CD4-positive, CD25-positive, alpha-beta regulatory T cell (primary cell): ENCODE measurements at regions not wholly inside any gene's neighbourhood (a gene's known extent, or its start where the extent isn't known, plus 50 kb on each side); places are given as distances from the start of the nearest gene placed in this dataset.

Experiments
- ATAC-seq, 2 donors: fragments of 150-1000 bp; cut with Tn5 transposase; one replicate each; pipeline ENCODE4 v1.10.0; 2021; ENCODE audit warnings: low read depth in 2 of 2, moderate number of reproducible peaks in 2 of 2, moderate library complexity in 1 of 2
- DNase-seq, 3 donors: peaks; one replicate each; pipeline versions ENCODE4 v3.0.0 to v3.0.0-alpha.2; 2012 to 2022; ENCODE audit warnings: mixed read lengths in 1 of 3
- H3K27ac ChIP-seq: one replicate; pipeline ENCODE4 v1.7.0; 2013; ENCODE audit warnings: mild to moderate bottlenecking, low read length; ENCODE audit not compliant: insufficient read depth, poor library complexity, severe bottlenecking
- H3K27me3 ChIP-seq: one replicate; pipeline ENCODE4 v1.7.0; 2013; ENCODE audit warnings: low read length; ENCODE audit not compliant: control insufficient read depth, insufficient read depth
- H3K36me3 ChIP-seq: one replicate; pipeline ENCODE4 v1.7.0; 2013; ENCODE audit warnings: mild to moderate bottlenecking, low read length, moderate library complexity; ENCODE audit not compliant: control insufficient read depth, insufficient read depth
- H3K4me1 ChIP-seq: 2 replicates; pipeline ENCODE4 v1.7.0; 2013; ENCODE audit warnings: mild to moderate bottlenecking, low read length; ENCODE audit not compliant: insufficient read depth, control insufficient read depth, poor library complexity, severe bottlenecking
- H3K4me3 ChIP-seq: one replicate; pipeline ENCODE4 v1.7.0; 2013; ENCODE audit warnings: low read depth, mild to moderate bottlenecking, low read length, moderate library complexity
- H3K9me3 ChIP-seq, 2 experiments: 1 replicate in 1 of 2; 2 replicates in 1 of 2; pipeline ENCODE4 v1.7.0; 2013; ENCODE audit warnings: low read length in 2 of 2, mild to moderate bottlenecking in 1 of 2, moderate library complexity in 1 of 2; ENCODE audit not compliant: control insufficient read depth in 2 of 2
- H3K27ac Mint-ChIP-seq, 3 donors: one replicate each; pipeline ENCODE4 v1.8.0; 2020 to 2022; ENCODE audit warnings: mild to moderate bottlenecking in 3 of 3, mixed read lengths in 3 of 3, moderate library complexity in 2 of 3
- H3K27me3 Mint-ChIP-seq: one replicate; pipeline ENCODE4 v1.8.0; 2022; ENCODE audit warnings: mild to moderate bottlenecking, mixed read lengths
- H3K36me3 Mint-ChIP-seq: one replicate; pipeline ENCODE4 v1.8.0; 2020; ENCODE audit warnings: mixed read lengths
- H3K4me1 Mint-ChIP-seq, 4 donors: one replicate each; pipeline ENCODE4 v1.8.0; 2020 to 2022; ENCODE audit warnings: mixed read lengths in 4 of 4, mild to moderate bottlenecking in 1 of 4
- H3K4me3 Mint-ChIP-seq, 4 donors: one replicate each; pipeline ENCODE4 v1.8.0; 2020 to 2022; ENCODE audit warnings: mild to moderate bottlenecking in 4 of 4, mixed read lengths in 4 of 4, moderate library complexity in 3 of 4
- H3K9me3 Mint-ChIP-seq, 7 donors: one replicate each; pipeline ENCODE4 v1.8.0; 2020 to 2022; ENCODE audit warnings: mixed read lengths in 7 of 7, mild to moderate bottlenecking in 3 of 7, moderate library complexity in 2 of 7

GRCh38 chr9:8223861-8224260 lies 424.3 kb upstream of the DMAC1 start:
- Mint-ChIP-seq H3K4me3 (no peak overlapping the region), H3K27ac (no peak overlapping the region), H3K27me3 (peaks cover 5% of the 10 kb centered on the region), H3K36me3 (no peaks in the 10 kb centered on the region), H3K9me3 (peaks cover 0 to 1% (median 0%) of the 10 kb centered on the region in 7 donors), H3K4me1 (no peaks in the 10 kb centered on the region)
- ATAC-seq (no peak), DNase-seq (no peak)
- no peaks in the 10 kb centered on the region for H3K9me3 ChIP-seq
- H3K4me3 ChIP-seq: no peak overlapping the region
- H3K4me1 ChIP-seq: no peaks in the 10 kb centered on the region
- H3K36me3 ChIP-seq: no peaks in the 10 kb centered on the region
- H3K27me3 ChIP-seq: no peaks in the 10 kb centered on the region
- H3K27ac ChIP-seq: no peak overlapping the region

GRCh38 chr9:8221462-8221861 lies 421.9 kb upstream of the DMAC1 start:
- no peaks in the 10 kb centered on the region for H3K4me1 ChIP-seq
- DNase-seq (no peak), ATAC-seq (no peak)
- Mint-ChIP-seq H3K4me1 (no peaks in the 10 kb centered on the region), H3K9me3 (peaks cover 0 to 9% (median 1%) of the 10 kb centered on the region in 7 donors), H3K27me3 (peaks cover 5% of the 10 kb centered on the region), H3K36me3 (no peaks in the 10 kb centered on the region), H3K4me3 (no peak overlapping the region), H3K27ac (no peak overlapping the region)
- H3K27ac ChIP-seq: no peak overlapping the region
- H3K27me3 ChIP-seq: no peaks in the 10 kb centered on the region
- no peaks in the 10 kb centered on the region for H3K36me3 ChIP-seq
- H3K9me3 ChIP-seq: no peaks in the 10 kb centered on the region
- no peak overlapping the region for H3K4me3 ChIP-seq

GRCh38 chr9:8208465-8208864 lies 408.9 kb upstream of the DMAC1 start:
- H3K27me3 Mint-ChIP-seq: no peaks in the 10 kb centered on the region
- no peak overlapping the region for H3K27ac ChIP-seq
- no peaks in the 10 kb centered on the region for H3K36me3 Mint-ChIP-seq
- H3K4me1 ChIP-seq: no peaks in the 10 kb centered on the region
- DNase-seq (no peak), ATAC-seq (no peak)
- no peaks in the 10 kb centered on the region for H3K36me3 ChIP-seq
- H3K4me1 Mint-ChIP-seq: peaks cover 0 to 9% (median 4%) of the 10 kb centered on the region in 4 donors
- H3K4me3 ChIP-seq: no peak overlapping the region
- no peaks in the 10 kb centered on the region for H3K9me3 ChIP-seq
- peaks cover 0 to 6% (median 2%) of the 10 kb centered on the region in 7 donors for H3K9me3 Mint-ChIP-seq
- no peaks in the 10 kb centered on the region for H3K27me3 ChIP-seq
- H3K4me3 Mint-ChIP-seq: no peak overlapping the region
- H3K27ac Mint-ChIP-seq: no peak overlapping the region

GRCh38 chr9:8207596-8207995 lies 408.0 kb upstream of the DMAC1 start:
- H3K4me1 ChIP-seq: no peaks in the 10 kb centered on the region
- H3K27ac ChIP-seq: no peak overlapping the region
- DNase-seq (no peak), ATAC-seq (no peak)
- Mint-ChIP-seq H3K4me1 (peaks cover 0 to 9% (median 4%) of the 10 kb centered on the region in 4 donors), H3K4me3 (no peak overlapping the region), H3K36me3 (no peaks in the 10 kb centered on the region), H3K27me3 (no peaks in the 10 kb centered on the region), H3K9me3 (peaks cover 0 to 6% (median 3%) of the 10 kb centered on the region in 7 donors), H3K27ac (peak overlapping the region in 1 of 3 donors; percentile 48)
- no peaks in the 10 kb centered on the region for H3K9me3 ChIP-seq
- no peak overlapping the region for H3K4me3 ChIP-seq
- no peaks in the 10 kb centered on the region for H3K27me3 ChIP-seq
- no peaks in the 10 kb centered on the region for H3K36me3 ChIP-seq

- Mint-ChIP-seq H3K27me3 (peaks cover 4% of the 10 kb centered on the region), H3K27ac (no peak overlapping the region), H3K4me1 (peaks cover 0 to 9% (median 4%) of the 10 kb centered on the region in 4 donors), H3K36me3 (no peaks in the 10 kb centered on the region), H3K9me3 (peaks cover 0 to 6% (median 4%) of the 10 kb centered on the region in 7 donors), H3K4me3 (no peak overlapping the region)
- Histone ChIP-seq H3K9me3 (no peaks in the 10 kb centered on the region), H3K27ac (no peak overlapping the region), H3K36me3 (no peaks in the 10 kb centered on the region), H3K4me1 (no peaks in the 10 kb centered on the region), H3K27me3 (no peaks in the 10 kb centered on the region), H3K4me3 (no peak overlapping the region)
- DNase-seq (peak in 1 of 3 donors; percentile 24), ATAC-seq (no peak)
Measured at GRCh38 chr9:8206720-8207119, 407.1 kb upstream of the DMAC1 start.

GRCh38 chr9:8205576-8205975 lies 406.0 kb upstream of the DMAC1 start:
- no peak for DNase-seq
- peaks cover 0 to 6% (median 4%) of the 10 kb centered on the region in 7 donors for H3K9me3 Mint-ChIP-seq

GRCh38 chr9:8189881-8190280 lies 390.3 kb upstream of the DMAC1 start:
- no peak for ATAC-seq

More at GRCh38 chr9:8205576-8205975, 406.0 kb upstream of the DMAC1 start:
- H3K27me3 ChIP-seq: no peaks in the 10 kb centered on the region
- no peak overlapping the region for H3K4me3 Mint-ChIP-seq
- no peaks in the 10 kb centered on the region for H3K36me3 Mint-ChIP-seq
- no peaks in the 10 kb centered on the region for H3K36me3 ChIP-seq
- no peak overlapping the region for H3K4me3 ChIP-seq
- no peaks in the 10 kb centered on the region for H3K4me1 ChIP-seq
- no peak for ATAC-seq
- H3K27ac Mint-ChIP-seq: no peak overlapping the region
- no peak overlapping the region for H3K27ac ChIP-seq
- H3K9me3 ChIP-seq: no peaks in the 10 kb centered on the region
- H3K27me3 Mint-ChIP-seq: peaks cover 4% of the 10 kb centered on the region
- peaks cover 0 to 9% (median 4%) of the 10 kb centered on the region in 4 donors for H3K4me1 Mint-ChIP-seq

GRCh38 chr9:8188723-8189407 lies 389.3 kb upstream of the DMAC1 start:
- Histone ChIP-seq H3K4me3 (no peak overlapping the region), H3K36me3 (no peaks in the 10 kb centered on the region), H3K4me1 (no peaks in the 10 kb centered on the region), H3K27ac (no peak overlapping the region), H3K9me3 (peaks cover 8 to 9% of the 10 kb centered on the region in 2 experiments), H3K27me3 (no peaks in the 10 kb centered on the region)
- DNase-seq (no peak), ATAC-seq (no peak)
- H3K4me3 Mint-ChIP-seq: no peak overlapping the region
- H3K4me1 Mint-ChIP-seq: no peaks in the 10 kb centered on the region
- no peaks in the 10 kb centered on the region for H3K36me3 Mint-ChIP-seq
- H3K9me3 Mint-ChIP-seq: peaks cover 0 to 20% (median 9%) of the 10 kb centered on the region in 7 donors
- H3K27me3 Mint-ChIP-seq: no peaks in the 10 kb centered on the region
- no peak overlapping the region for H3K27ac Mint-ChIP-seq

More at GRCh38 chr9:8189881-8190280, 390.3 kb upstream of the DMAC1 start:
- DNase-seq: no peak
- Mint-ChIP-seq H3K4me3 (no peak overlapping the region), H3K9me3 (peaks cover 0 to 20% (median 9%) of the 10 kb centered on the region in 7 donors), H3K4me1 (no peaks in the 10 kb centered on the region), H3K27me3 (no peaks in the 10 kb centered on the region), H3K36me3 (no peaks in the 10 kb centered on the region), H3K27ac (no peak overlapping the region)
- Histone ChIP-seq H3K27me3 (no peaks in the 10 kb centered on the region), H3K36me3 (no peaks in the 10 kb centered on the region), H3K27ac (no peak overlapping the region), H3K4me3 (no peak overlapping the region), H3K4me1 (no peaks in the 10 kb centered on the region), H3K9me3 (peaks cover 8 to 9% of the 10 kb centered on the region in 2 experiments)
